Panc1 (cell line): ENCODE measurements at regions not wholly inside any gene's neighbourhood (a gene's known extent, or its start where the extent isn't known, plus 50 kb on each side); places are given as distances from the start of the nearest gene placed in this dataset.

Experiments
- POLR2AphosphoS5 ChIP-seq: IDR thresholded peaks from 2 replicates; pipeline ENCODE4 v1.6.1; 2012; ENCODE audit warnings: mild to moderate bottlenecking, low read depth, low read length, moderate library complexity
- SIN3A ChIP-seq: IDR thresholded peaks from 2 replicates; pipeline ENCODE4 v1.6.1; 2012; ENCODE audit warnings: low read depth, mild to moderate bottlenecking, low read length, moderate library complexity, borderline replicate concordance; ENCODE audit not compliant: insufficient read depth
- TCF7L2 ChIP-seq: IDR thresholded peaks from 2 replicates; pipeline ENCODE4 v1.6.1; 2011; ENCODE audit warnings: mild to moderate bottlenecking, low read depth, low read length, inconsistent platforms
- TF ChIP-seq, protein P1 (sequence below): fragments of 450-650 bp; IDR thresholded peaks from 2 replicates; pipeline ENCODE4 v1.5.1; 2017; ENCODE audit warnings: mild to moderate bottlenecking

DNA sequence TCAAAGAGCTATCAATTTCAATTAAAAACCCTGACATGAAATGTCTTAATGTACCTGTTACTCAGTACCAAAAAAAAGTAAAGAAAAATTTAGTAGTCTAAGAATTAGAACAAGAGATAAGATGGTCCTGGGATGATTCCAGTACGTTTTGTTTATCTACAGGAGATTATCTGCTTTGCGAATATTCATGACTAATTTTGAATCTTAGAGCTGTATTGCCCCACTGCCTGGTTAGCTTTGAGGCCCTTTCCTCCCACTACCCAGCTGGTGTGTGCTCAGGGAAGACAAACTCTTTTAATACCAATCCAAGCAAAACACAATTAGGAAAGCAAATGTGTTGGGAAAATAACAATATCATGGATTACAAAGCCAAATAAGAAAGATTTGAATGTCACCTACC, 263.5 kb downstream of the FOXG1 start:
- TF ChIP-seq POLR2AphosphoS5 (no peak), SIN3A (no peak), TCF7L2 (no peak)
- TF ChIP-seq, protein P1, sequence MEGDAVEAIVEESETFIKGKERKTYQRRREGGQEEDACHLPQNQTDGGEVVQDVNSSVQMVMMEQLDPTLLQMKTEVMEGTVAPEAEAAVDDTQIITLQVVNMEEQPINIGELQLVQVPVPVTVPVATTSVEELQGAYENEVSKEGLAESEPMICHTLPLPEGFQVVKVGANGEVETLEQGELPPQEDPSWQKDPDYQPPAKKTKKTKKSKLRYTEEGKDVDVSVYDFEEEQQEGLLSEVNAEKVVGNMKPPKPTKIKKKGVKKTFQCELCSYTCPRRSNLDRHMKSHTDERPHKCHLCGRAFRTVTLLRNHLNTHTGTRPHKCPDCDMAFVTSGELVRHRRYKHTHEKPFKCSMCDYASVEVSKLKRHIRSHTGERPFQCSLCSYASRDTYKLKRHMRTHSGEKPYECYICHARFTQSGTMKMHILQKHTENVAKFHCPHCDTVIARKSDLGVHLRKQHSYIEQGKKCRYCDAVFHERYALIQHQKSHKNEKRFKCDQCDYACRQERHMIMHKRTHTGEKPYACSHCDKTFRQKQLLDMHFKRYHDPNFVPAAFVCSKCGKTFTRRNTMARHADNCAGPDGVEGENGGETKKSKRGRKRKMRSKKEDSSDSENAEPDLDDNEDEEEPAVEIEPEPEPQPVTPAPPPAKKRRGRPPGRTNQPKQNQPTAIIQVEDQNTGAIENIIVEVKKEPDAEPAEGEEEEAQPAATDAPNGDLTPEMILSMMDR, result no peak
